ENCODE measurements at regions not wholly inside any gene's neighbourhood (a gene's known extent, or its start where the extent isn't known, plus 50 kb on each side); places are given as distances from the start of the nearest gene placed in this dataset.

DNA sequence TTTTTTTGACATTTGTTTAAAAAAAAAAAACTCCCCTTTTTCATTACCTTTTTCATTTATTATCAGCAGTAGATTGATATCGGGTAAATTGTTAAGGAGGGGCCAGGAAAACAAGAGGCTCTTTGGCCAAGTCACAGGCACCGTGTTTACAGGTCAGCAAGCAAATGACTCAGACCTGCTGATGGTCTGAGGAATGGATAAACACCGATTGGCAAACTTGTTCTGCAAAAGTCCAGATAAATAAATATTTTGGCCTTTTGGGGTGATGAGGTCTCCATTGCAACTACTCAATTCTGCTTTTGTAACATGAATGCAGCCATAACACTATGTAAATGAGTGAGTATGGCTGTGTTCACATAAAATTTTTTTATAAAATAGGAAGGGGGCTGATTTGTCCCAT lies 94.0 kb downstream of the RPS29 start:
- Histone ChIP-seq H3K79me2 (ENCODE audit: control insufficient read depth, insufficient read depth, low read length) (no peaks in the 10 kb centered on the region), H3K36me3 (replicated peaks in 1 of 2; ENCODE audit: control extremely low read depth in 1 of 2, control insufficient read depth in 1 of 2, extremely low read depth in 1 of 2, insufficient read depth in 2 of 2, low read length in 1 of 2) (no peaks in the 10 kb centered on the region), H3K27me3 (replicated peaks in 1 of 4; ENCODE audit: control extremely low read depth in 1 of 4, control insufficient read depth in 3 of 4, insufficient read depth in 4 of 4, low read length in 3 of 4) (peaks cover 0 to 4% (median 0%) of the 10 kb centered on the region in 4 experiments), H3K27ac (ENCODE audit: low read length in 2 of 2) (no peak overlapping the region), H3K4me2 (replicated peaks; ENCODE audit: low read depth, low read length, poor library complexity, severe bottlenecking) (no peak overlapping the region), H3K4me1 (ENCODE audit: control insufficient read depth in 2 of 2, insufficient read depth in 2 of 2, low read length in 2 of 2) (no peaks in the 10 kb centered on the region), H3K9ac (ENCODE audit: low read length) (no peak overlapping the region), H3K9me3 (ENCODE audit: control extremely low read depth in 1 of 3, control insufficient read depth in 2 of 3, insufficient read depth in 1 of 3, low read length in 2 of 3) (no peaks in the 10 kb centered on the region), H2AFZ (ENCODE audit: insufficient read depth, low read depth, low read length, poor library complexity, severe bottlenecking) (no peak overlapping the region), H3K4me3 (ENCODE audit: control extremely low read depth in 1 of 5, extremely low read depth in 1 of 5, insufficient read depth in 1 of 5, low read depth in 2 of 5, low read length in 4 of 5) (no peak overlapping the region), H4K20me1 (ENCODE audit: control insufficient read depth, insufficient read depth, low read length, poor library complexity, severe bottlenecking) (no peaks in the 10 kb centered on the region)
- POLR2A ChIA-PET, result no interaction called here
- ATAC-seq (ENCODE audit: low read depth) (no peak), DNase-seq (no peak)
- peaks cover 14% of the 10 kb centered on the region for H3K27me3 Mint-ChIP-seq
- WGBS (ENCODE audit: insufficient coverage), result 100% methylated on average over 2 of the region's 3 CpGs
- H3K9me3 Mint-ChIP-seq (ENCODE audit: insufficient read depth), result no peaks in the 10 kb centered on the region
- CTCF ChIA-PET, result no interaction called here
- no peaks in the 10 kb centered on the region for H3K4me1 Mint-ChIP-seq
- TF ChIP-seq EZH2 (IDR thresholded peaks at IDR 0.05; ENCODE audit: borderline replicate concordance, insufficient read depth, low read depth, low read length, poor library complexity, severe bottlenecking), result no peak
- TF ChIP-seq, protein P1, sequence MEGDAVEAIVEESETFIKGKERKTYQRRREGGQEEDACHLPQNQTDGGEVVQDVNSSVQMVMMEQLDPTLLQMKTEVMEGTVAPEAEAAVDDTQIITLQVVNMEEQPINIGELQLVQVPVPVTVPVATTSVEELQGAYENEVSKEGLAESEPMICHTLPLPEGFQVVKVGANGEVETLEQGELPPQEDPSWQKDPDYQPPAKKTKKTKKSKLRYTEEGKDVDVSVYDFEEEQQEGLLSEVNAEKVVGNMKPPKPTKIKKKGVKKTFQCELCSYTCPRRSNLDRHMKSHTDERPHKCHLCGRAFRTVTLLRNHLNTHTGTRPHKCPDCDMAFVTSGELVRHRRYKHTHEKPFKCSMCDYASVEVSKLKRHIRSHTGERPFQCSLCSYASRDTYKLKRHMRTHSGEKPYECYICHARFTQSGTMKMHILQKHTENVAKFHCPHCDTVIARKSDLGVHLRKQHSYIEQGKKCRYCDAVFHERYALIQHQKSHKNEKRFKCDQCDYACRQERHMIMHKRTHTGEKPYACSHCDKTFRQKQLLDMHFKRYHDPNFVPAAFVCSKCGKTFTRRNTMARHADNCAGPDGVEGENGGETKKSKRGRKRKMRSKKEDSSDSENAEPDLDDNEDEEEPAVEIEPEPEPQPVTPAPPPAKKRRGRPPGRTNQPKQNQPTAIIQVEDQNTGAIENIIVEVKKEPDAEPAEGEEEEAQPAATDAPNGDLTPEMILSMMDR (IDR thresholded peaks at IDR 0.05), result no peak
- no peak overlapping the region for H3K27ac Mint-ChIP-seq
- intact Hi-C loops (cut with micrococcal nuclease), result no loop called here
- H3K4me3 Mint-ChIP-seq, result no peak overlapping the region

DNA sequence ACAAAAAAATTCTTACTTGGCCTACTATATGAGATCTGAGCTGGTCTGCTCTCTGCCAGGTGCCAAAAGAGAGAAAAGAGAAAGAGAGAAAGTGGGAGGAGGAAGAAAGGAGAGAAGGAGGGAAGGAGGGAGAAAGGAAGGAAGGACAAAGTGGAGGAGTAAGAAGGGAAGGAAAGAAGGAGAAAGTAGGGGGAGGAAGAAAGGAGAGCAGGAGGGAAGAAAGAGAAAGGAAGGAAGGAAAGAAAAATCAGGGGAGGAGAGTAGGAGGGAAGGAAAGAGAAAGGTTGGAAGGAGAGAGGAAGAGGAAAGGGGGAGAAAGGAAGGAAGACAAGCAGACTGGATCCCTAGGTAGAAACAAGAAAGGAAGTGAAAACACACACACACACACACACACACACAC lies 96.8 kb downstream of the RPS29 start:
- CTCF ChIA-PET, result no interaction called here
- no peak overlapping the region for H2AFZ ChIP-seq (ENCODE audit: insufficient read depth, low read depth, low read length, poor library complexity, severe bottlenecking)

More for the DNA sequence above, 96.8 kb downstream of the RPS29 start:
- Histone ChIP-seq H3K4me3 (ENCODE audit: control extremely low read depth in 1 of 5, extremely low read depth in 1 of 5, insufficient read depth in 1 of 5, low read depth in 2 of 5, low read length in 4 of 5) (no peak overlapping the region), H3K27ac (ENCODE audit: low read length in 2 of 2) (no peak overlapping the region), H3K79me2 (ENCODE audit: control insufficient read depth, insufficient read depth, low read length) (no peaks in the 10 kb centered on the region), H3K9ac (ENCODE audit: low read length) (no peak overlapping the region), H3K9me3 (ENCODE audit: control extremely low read depth in 1 of 3, control insufficient read depth in 2 of 3, insufficient read depth in 1 of 3, low read length in 2 of 3) (no peaks in the 10 kb centered on the region), H3K36me3 (replicated peaks in 1 of 2; ENCODE audit: control extremely low read depth in 1 of 2, control insufficient read depth in 1 of 2, extremely low read depth in 1 of 2, insufficient read depth in 2 of 2, low read length in 1 of 2) (no peaks in the 10 kb centered on the region), H3K27me3 (replicated peaks in 1 of 4; ENCODE audit: control extremely low read depth in 1 of 4, control insufficient read depth in 3 of 4, insufficient read depth in 4 of 4, low read length in 3 of 4) (peaks cover 0 to 4% (median 0%) of the 10 kb centered on the region in 4 experiments), H3K4me2 (replicated peaks; ENCODE audit: low read depth, low read length, poor library complexity, severe bottlenecking) (no peak overlapping the region), H4K20me1 (ENCODE audit: control insufficient read depth, insufficient read depth, low read length, poor library complexity, severe bottlenecking) (no peaks in the 10 kb centered on the region), H3K4me1 (ENCODE audit: control insufficient read depth in 2 of 2, insufficient read depth in 2 of 2, low read length in 2 of 2) (no peaks in the 10 kb centered on the region)
- H3K9me3 Mint-ChIP-seq (ENCODE audit: insufficient read depth), result no peaks in the 10 kb centered on the region
- H3K27ac Mint-ChIP-seq, result no peak overlapping the region
- no peaks in the 10 kb centered on the region for H3K4me1 Mint-ChIP-seq
- TF ChIP-seq, protein P1 (IDR thresholded peaks at IDR 0.05), result no peak
- TF ChIP-seq EZH2 (IDR thresholded peaks at IDR 0.05; ENCODE audit: borderline replicate concordance, insufficient read depth, low read depth, low read length, poor library complexity, severe bottlenecking), result no peak
- no peak overlapping the region for H3K4me3 Mint-ChIP-seq
- intact Hi-C loops (cut with micrococcal nuclease), result no loop called here
- ATAC-seq (ENCODE audit: low read depth), result no peak
- peaks cover 14% of the 10 kb centered on the region for H3K27me3 Mint-ChIP-seq
- POLR2A ChIA-PET, result no interaction called here
- no peak for DNase-seq
